Right lung (tissue), 2 donors: ENCODE measurements at regions not wholly inside any gene's neighbourhood (a gene's known extent, or its start where the extent isn't known, plus 50 kb on each side); places are given as distances from the start of the nearest gene placed in this dataset.
"Not testable (repeated sequence)": the region's sequence is repeated elsewhere in the genome, so short reads cannot be mapped to it uniquely, and the experiment has no call there.

Experiments
- DNase-seq, 2 donors: peaks; one replicate each; pipeline ENCODE4 v3.0.0-alpha.2; 2013

DNA sequence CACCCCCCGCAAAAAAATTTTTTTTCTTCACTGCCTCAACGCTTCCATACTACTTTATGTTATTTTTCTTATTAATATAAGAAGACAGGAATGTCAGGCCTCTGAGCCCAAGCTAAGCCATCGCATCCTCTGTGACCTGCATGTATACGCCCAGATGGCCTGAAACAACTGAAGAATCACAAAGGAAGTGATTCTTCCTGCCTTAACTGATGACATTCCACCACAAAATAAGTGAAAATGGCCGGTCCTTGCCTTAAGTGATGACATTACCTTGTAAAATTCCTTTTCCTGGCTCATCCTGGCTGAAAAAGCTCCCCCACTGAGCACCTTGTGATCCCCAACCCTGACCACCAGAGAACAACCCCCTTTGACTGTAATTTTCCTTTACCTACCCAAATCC is 258.7 kb upstream of the KCND2 start:
- not testable (repeated sequence) for DNase-seq

- DNase-seq = no peak
Measured at GRCh38 chr7:120014925-120015465, 258.0 kb upstream of the KCND2 start.

DNA sequence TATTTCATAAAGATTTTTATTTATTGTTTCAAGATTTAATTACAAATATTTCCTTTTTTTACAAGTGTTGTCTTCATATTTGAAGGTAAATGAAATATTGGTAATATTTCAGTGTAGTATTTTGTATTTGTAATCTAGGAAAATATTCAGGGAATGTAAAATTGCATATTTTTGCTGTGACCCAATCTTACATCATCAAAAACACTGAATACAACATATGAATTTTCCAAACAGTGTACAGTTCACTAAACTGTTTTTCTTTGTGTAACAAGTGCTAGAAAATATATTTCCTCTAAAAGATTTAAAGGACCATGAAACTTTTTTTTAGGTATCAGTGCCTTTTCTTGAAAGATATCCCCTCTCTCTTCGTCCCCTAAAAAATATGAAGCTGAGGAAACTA is 251.9 kb upstream of the KCND2 start:
- DNase-seq = no peak

- DNase-seq = peak in 1 of 2 donors; percentile 2
Measured at GRCh38 chr7:120023494-120024167, 249.3 kb upstream of the KCND2 start.

DNA sequence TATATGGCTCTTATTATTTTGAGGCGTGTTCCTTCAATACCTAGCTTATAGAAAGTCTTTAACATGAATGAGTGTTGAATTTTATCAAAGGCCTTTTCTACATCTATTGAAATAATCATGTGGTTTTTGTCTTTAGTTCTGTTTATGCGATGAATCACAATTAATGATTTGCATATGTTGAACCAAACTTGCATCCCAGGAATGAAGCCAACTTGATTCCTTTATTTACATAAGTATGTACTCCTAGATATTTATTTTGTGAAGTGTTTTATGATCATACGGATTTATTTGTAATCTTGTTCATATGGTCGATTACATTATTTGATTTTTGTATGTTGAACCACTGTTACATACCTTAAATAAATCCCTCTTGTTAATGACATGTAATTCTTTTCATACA is 244.3 kb upstream of the KCND2 start:
- DNase-seq = no peak

- no peak for DNase-seq
Measured at GRCh38 chr7:120030876-120031275, 242.1 kb upstream of the KCND2 start.

GRCh38 chr7:120033114-120033513 is 239.9 kb upstream of the KCND2 start:
- no peak for DNase-seq

DNA sequence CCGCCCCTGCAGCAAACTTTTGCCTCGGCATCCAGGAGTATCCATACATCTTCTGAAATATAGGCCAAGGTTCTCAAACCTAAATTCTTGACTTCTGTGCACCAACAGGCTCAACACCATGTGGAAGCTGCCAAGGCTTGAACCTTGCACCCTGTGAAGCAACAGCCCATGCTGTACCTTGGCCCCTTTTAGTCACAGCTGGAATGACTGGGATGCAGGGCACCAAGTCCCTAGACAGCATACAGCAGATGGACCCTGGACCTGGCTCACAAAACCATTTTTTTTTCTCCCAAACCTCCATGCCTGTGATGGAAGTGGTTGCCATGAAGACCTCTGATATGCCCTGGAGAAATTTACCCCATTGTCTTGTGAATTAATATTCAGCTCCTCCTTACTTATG is 233.8 kb upstream of the KCND2 start:
- DNase-seq = no peak

DNA sequence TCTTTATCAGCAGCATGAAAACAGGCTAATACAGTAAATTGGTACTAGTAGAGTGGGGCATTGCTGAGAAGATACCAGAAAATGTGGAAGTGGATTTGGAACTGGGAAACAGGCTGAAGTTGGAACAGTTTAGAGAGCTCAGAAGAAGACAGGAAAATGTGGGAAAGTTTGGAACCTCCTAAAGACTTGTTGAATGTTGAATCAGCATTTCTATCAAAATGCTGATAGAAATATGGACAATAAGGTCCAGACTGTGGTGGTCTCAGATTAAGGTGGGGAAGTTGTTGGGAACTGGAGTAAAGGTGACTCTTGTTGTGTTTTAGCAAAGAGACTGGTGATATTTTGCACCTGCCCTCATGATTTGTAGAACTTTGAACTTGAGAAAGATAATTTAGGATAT is 231.2 kb upstream of the KCND2 start:
- DNase-seq = no peak

DNA sequence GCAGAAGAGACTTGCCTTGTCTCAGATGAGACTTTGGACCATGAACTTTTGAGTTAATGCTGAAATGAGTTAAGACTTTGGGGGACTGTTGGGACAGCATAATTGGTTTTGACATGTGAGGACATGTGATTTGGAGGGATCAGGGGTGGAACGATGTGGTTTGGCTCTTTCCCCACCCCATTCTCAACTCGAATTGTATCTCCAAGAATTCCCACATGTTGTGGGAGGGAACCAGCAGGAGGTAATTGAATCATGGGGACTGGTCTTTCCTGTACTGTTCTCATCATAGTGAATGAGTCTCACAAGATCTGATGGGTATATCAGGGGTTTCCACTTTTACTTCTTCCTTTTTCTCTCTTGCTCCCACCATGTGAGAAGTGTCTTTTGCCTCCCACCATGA is 229.7 kb upstream of the KCND2 start:
- no peak for DNase-seq

DNA sequence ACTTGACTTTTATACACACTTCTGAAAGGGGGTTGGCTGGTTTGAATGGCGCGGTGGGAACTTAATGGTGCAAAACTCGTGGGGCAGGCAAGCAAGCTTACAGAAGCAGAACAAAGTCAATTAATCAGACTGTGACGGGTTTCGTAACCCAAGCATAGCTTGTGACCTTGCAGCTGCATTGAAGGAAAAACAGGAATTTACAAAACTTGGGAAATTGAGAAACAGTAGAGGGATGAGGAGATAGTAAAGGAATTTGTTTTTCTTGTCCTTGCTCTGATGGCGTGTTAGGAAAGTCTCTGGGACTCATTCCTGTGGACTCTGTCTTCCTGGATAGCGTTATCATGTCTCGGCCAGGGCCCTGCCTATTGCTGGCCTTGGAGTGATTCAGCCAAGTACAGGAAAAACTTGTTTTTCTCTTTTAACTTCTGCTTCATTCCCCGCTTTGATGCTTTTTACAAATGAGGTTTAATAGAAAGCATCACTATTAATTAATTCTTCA is 220.0 kb upstream of the KCND2 start:
- peak; percentile 41 to 48 for DNase-seq

DNA sequence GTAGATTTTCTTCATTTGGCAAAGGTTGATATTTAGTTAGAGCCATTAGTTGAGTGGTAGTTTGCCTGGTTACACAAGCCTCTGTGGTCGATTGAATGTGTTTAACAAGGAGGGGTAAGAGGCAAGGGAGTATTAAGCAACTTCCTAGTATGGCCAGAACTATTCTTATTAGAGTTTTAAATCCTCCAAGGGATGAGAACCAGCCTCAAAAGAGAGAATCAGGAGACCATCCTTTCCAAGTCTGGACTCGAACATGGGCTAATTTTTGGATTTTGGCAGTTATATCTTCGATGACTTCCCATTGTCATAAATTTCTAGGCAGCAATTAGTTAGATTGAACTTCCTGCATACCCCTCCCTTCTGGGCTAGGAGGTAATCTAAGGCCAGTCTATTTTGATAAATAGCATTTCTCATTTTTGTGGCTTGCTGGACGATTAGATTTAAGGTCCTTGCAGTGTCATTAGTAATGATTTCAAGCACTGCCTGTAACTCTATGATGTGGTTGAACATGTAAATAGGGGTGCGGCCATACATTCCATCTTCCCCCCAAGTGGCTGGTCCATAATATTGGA is 219.5 kb upstream of the KCND2 start:
- no peak for DNase-seq

GRCh38 chr7:120054376-120055100 is 218.4 kb upstream of the KCND2 start:
- no peak for DNase-seq

- DNase-seq = no peak
Measured at GRCh38 chr7:120055300-120055699, 217.7 kb upstream of the KCND2 start.

- DNase-seq = no peak
Measured at GRCh38 chr7:120056227-120056626, 216.7 kb upstream of the KCND2 start.

DNA sequence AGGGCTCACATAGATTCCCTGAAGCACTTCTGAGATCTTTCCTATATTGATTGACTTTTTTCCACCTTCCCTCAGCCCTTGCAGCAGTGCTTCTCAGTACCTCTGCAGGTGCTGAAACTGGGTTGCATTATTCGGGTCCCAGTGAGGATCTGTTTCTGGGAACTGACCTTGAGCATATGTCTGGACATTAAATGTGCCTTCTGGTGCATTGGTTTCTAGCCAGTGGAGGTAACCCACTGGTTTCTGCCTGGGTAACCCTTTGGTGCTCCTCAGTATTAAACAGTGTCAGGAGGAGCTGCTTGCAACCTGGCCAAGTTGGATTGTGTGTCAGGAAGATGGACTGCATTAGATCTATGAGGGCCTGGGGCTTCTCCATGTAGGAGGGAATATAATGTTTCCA is 213.3 kb upstream of the KCND2 start:
- no peak for DNase-seq

DNA sequence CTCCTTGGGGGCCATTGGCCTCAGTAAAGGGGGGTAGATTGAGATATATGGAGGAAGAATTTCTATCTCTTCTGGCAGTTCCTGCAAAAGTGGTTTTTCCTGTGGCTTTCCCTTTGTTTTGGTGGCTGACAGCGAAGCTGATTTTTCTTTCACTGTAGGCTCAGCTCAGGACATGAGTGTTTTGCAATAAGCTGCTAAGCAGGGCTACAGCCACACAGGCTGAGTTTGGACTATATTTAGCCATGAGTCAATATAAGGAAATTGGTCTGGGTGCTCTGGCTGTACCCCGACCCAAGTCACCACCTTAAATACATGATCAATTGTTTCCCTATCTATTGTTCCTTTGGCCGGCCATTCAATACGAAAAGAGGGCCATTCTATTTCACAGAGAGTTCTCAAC is 212.7 kb upstream of the KCND2 start:
- DNase-seq = no peak

- no peak for DNase-seq
Measured at GRCh38 chr7:120060875-120061274, 212.1 kb upstream of the KCND2 start.

- DNase-seq = peak; percentile 39 to 41
Measured at GRCh38 chr7:120064565-120064964, 208.4 kb upstream of the KCND2 start.

- not testable (repeated sequence) for DNase-seq
Measured at GRCh38 chr7:120066898-120067297, 206.1 kb upstream of the KCND2 start.

DNA sequence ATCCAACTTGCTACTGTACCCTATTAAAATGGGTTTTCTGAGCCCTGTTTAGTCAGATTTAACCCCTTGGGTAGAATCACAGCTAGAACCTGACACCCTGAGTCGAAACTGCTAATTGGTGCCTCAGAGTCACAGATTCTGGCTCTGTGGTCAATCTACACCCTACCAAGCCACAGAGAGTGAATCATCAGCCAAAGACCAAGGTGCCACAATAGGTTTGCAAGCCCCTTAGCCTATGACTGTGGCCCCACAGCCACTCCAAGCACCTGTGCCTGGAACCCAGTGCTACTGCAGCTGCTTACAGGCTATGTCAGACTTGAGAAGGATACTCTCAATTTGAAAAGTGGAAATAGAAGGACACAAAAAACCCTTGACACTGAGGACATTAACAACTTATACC is 202.8 kb upstream of the KCND2 start:
- no peak for DNase-seq

GRCh38 chr7:120077777-120078176 is 195.2 kb upstream of the KCND2 start:
- DNase-seq = no peak

GRCh38 chr7:120079022-120079421 is 194.0 kb upstream of the KCND2 start:
- DNase-seq = no peak
